ENCODE measurements at regions not wholly inside any gene's neighbourhood (a gene's known extent, or its start where the extent isn't known, plus 50 kb on each side); places are given as distances from the start of the nearest gene placed in this dataset.

DNA sequence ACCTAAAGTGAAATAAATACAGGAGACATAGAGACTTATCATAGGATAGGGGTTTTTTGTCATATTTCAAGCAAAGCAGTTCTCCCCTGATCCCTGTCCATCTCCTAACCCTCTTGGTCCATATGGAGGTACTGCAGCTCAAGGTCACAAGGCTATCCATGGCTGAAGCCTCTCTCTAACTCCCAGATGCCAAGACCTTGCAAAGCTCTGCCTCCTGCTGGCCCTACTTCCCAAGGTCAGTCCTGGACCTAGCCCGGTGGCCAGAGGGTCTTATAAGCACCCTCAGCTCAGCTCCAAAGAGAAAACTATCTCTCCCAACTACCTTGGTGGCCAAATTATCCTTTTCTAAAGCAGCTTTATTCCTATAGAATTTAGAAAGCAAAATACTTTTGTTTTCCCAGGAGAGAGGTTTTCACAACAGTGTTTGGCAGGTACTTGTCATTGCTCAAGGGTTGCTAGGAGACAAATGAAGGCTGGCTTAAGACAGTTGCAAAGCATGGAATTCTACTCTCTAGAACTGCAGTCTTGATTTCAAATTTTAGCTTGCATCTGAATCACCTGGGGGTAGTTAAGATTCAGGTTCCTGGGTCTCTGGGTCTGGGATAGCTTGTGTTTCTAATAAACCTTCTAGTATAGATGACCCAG is 121.5 kb downstream of the XCL2 start:
- H3K27me3 ChIP-seq (ENCODE audit: low read depth, low read length) = 0 out of 2 replicates have a peak, but pooled peaks cover 7% of the 10 kb centered on the region
- no peak for TF ChIP-seq EZH2phosphoT487 (IDR thresholded peaks at IDR 0.05; ENCODE audit: low read depth)
- TF ChIP-seq, protein P1, sequence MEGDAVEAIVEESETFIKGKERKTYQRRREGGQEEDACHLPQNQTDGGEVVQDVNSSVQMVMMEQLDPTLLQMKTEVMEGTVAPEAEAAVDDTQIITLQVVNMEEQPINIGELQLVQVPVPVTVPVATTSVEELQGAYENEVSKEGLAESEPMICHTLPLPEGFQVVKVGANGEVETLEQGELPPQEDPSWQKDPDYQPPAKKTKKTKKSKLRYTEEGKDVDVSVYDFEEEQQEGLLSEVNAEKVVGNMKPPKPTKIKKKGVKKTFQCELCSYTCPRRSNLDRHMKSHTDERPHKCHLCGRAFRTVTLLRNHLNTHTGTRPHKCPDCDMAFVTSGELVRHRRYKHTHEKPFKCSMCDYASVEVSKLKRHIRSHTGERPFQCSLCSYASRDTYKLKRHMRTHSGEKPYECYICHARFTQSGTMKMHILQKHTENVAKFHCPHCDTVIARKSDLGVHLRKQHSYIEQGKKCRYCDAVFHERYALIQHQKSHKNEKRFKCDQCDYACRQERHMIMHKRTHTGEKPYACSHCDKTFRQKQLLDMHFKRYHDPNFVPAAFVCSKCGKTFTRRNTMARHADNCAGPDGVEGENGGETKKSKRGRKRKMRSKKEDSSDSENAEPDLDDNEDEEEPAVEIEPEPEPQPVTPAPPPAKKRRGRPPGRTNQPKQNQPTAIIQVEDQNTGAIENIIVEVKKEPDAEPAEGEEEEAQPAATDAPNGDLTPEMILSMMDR (IDR thresholded peaks at IDR 0.05; ENCODE audit: low read depth, low read length) = no peak
- no peak overlapping the region for H2AFZ ChIP-seq (ENCODE audit: low read depth, low read length)
- no peak overlapping the region for H3K4me2 ChIP-seq (ENCODE audit: low read length)
- no peaks in the 10 kb centered on the region for H4K20me1 ChIP-seq (ENCODE audit: insufficient read depth, low read length)
- H3K36me3 ChIP-seq (replicated peaks; ENCODE audit: low read depth, low read length) = no peaks in the 10 kb centered on the region
- H3K9ac ChIP-seq (ENCODE audit: low read length) = no peak overlapping the region
- no peaks in the 10 kb centered on the region for H3K79me2 ChIP-seq (ENCODE audit: low read length)
- H3K4me3 ChIP-seq (ENCODE audit: low read length) = no peak overlapping the region
- peaks cover 7% of the 10 kb centered on the region; the same call in 1 of the 2 replicates for H3K4me1 ChIP-seq (ENCODE audit: low read length)
- H3K27ac ChIP-seq (ENCODE audit: low read length) = no peak overlapping the region
- no peaks in the 10 kb centered on the region for H3K9me3 ChIP-seq (ENCODE audit: insufficient read depth, low read length)

DNA sequence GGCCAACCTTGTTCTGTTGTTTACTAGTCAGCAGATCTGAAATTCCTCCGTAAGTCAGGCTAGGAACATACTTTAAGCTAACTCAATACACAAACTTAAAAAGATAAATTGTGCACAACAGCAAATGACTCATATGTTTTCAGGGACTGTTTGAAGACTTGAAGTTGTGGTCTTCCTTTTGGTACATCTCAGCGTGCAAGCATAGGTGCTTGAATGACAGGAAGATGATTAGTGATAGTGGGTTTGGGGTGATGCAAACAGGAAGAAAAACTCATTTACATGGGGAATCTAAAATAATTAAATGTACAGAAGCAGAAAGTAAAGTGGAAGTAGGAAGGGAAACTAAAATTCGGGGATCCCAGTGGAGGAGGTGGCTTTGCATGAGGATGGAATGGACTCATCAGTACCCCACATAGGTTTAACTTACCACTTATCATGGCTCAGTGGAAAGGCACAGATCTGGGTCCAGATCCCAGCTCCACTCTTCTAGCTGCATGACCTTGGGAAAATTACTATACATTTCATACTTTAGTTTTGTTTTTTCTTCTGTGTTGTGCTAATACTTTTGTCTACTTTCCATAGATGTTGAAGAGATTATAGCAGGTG is 122.3 kb downstream of the XCL2 start:
- TF ChIP-seq, protein P1 (IDR thresholded peaks at IDR 0.05; ENCODE audit: low read depth, low read length) = no peak
- TF ChIP-seq EZH2phosphoT487 (IDR thresholded peaks at IDR 0.05; ENCODE audit: low read depth) = no peak
- Histone ChIP-seq H3K79me2 (ENCODE audit: low read length) (no peaks in the 10 kb centered on the region), H3K4me1 (ENCODE audit: low read length) (peaks cover 7% of the 10 kb centered on the region; the same call in 1 of the 2 replicates), H3K36me3 (replicated peaks; ENCODE audit: low read depth, low read length) (no peaks in the 10 kb centered on the region), H3K27ac (ENCODE audit: low read length) (no peak overlapping the region), H3K27me3 (ENCODE audit: low read depth, low read length) (0 out of 2 replicates have a peak, but pooled peaks cover 7% of the 10 kb centered on the region), H4K20me1 (ENCODE audit: insufficient read depth, low read length) (no peaks in the 10 kb centered on the region), H2AFZ (ENCODE audit: low read depth, low read length) (no peak overlapping the region), H3K4me2 (ENCODE audit: low read length) (no peak overlapping the region), H3K4me3 (ENCODE audit: low read length) (no peak overlapping the region), H3K9me3 (ENCODE audit: insufficient read depth, low read length) (no peaks in the 10 kb centered on the region), H3K9ac (ENCODE audit: low read length) (no peak overlapping the region)

GRCh38 chr1:168420177-168420576 is 123.6 kb downstream of the XCL2 start:
- no peak overlapping the region for H3K27ac ChIP-seq (ENCODE audit: low read length)
- TF ChIP-seq, protein P1 (IDR thresholded peaks at IDR 0.05; ENCODE audit: low read depth, low read length) = no peak
- no peak for TF ChIP-seq EZH2phosphoT487 (IDR thresholded peaks at IDR 0.05; ENCODE audit: low read depth)
- H3K4me2 ChIP-seq (ENCODE audit: low read length) = no peak overlapping the region
- H3K4me1 ChIP-seq (ENCODE audit: low read length) = peaks cover 7% of the 10 kb centered on the region; the same call in 1 of the 2 replicates
- no peak overlapping the region for H3K9ac ChIP-seq (ENCODE audit: low read length)
- no peaks in the 10 kb centered on the region for H3K79me2 ChIP-seq (ENCODE audit: low read length)
- H3K27me3 ChIP-seq (ENCODE audit: low read depth, low read length) = 0 out of 2 replicates have a peak, but pooled peaks cover 7% of the 10 kb centered on the region
- no peak overlapping the region for H3K4me3 ChIP-seq (ENCODE audit: low read length)
- H4K20me1 ChIP-seq (ENCODE audit: insufficient read depth, low read length) = no peaks in the 10 kb centered on the region
- no peaks in the 10 kb centered on the region for H3K9me3 ChIP-seq (ENCODE audit: insufficient read depth, low read length)
- no peaks in the 10 kb centered on the region for H3K36me3 ChIP-seq (replicated peaks; ENCODE audit: low read depth, low read length)
- H2AFZ ChIP-seq (ENCODE audit: low read depth, low read length) = no peak overlapping the region

GRCh38 chr1:168419736-168420135 is 124.1 kb downstream of the XCL2 start:
- Histone ChIP-seq H3K27ac (ENCODE audit: low read length) (no peak overlapping the region), H3K4me1 (ENCODE audit: low read length) (peaks cover 7% of the 10 kb centered on the region; the same call in 1 of the 2 replicates), H3K9ac (ENCODE audit: low read length) (no peak overlapping the region), H2AFZ (ENCODE audit: low read depth, low read length) (no peak overlapping the region), H3K9me3 (ENCODE audit: insufficient read depth, low read length) (no peaks in the 10 kb centered on the region), H3K79me2 (ENCODE audit: low read length) (no peaks in the 10 kb centered on the region), H3K36me3 (replicated peaks; ENCODE audit: low read depth, low read length) (no peaks in the 10 kb centered on the region), H3K4me3 (ENCODE audit: low read length) (no peak overlapping the region), H3K4me2 (ENCODE audit: low read length) (no peak overlapping the region), H3K27me3 (ENCODE audit: low read depth, low read length) (0 out of 2 replicates have a peak, but pooled peaks cover 7% of the 10 kb centered on the region), H4K20me1 (ENCODE audit: insufficient read depth, low read length) (no peaks in the 10 kb centered on the region)
- TF ChIP-seq EZH2phosphoT487 (IDR thresholded peaks at IDR 0.05; ENCODE audit: low read depth) = no peak
- TF ChIP-seq, protein P1 (IDR thresholded peaks at IDR 0.05; ENCODE audit: low read depth, low read length) = no peak
